Small intestine (tissue), 7 donors: ENCODE measurements at regions not wholly inside any gene's neighbourhood (a gene's known extent, or its start where the extent isn't known, plus 50 kb on each side); places are given as distances from the start of the nearest gene placed in this dataset.

Experiments used
- DNase-seq, 2 donors: peaks; one replicate each; pipeline versions ENCODE4 v3.0.0 to v3.0.0-alpha.2; 2013
- FAIRE-seq: peaks from 2 replicates; lab custom pipeline; 2012; peaks lifted over from hg19 to GRCh38; lab: Jason Lieb, UNC
- H3K27ac ChIP-seq, 3 donors: one replicate each; pipeline ENCODE4 v1.5.1; 2013; ENCODE audit warnings: low read length in 2 of 3, mild to moderate bottlenecking in 2 of 3, control low read depth in 1 of 3, inconsistent platforms in 1 of 3, low read depth in 1 of 3, moderate library complexity in 1 of 3
- H3K27me3 ChIP-seq, 3 donors: one replicate each; pipeline ENCODE4 v1.6.1; 2013; ENCODE audit warnings: low read length in 3 of 3, inconsistent platforms in 1 of 3; ENCODE audit not compliant: control insufficient read depth in 3 of 3, insufficient read depth in 3 of 3
- H3K36me3 ChIP-seq, 3 donors: one replicate each; pipeline ENCODE4 v1.6.1; 2013; ENCODE audit warnings: low read length in 3 of 3, inconsistent platforms in 1 of 3, low read depth in 1 of 3, mild to moderate bottlenecking in 1 of 3, moderate library complexity in 1 of 3; ENCODE audit not compliant: control insufficient read depth in 3 of 3, insufficient read depth in 2 of 3
- H3K4me1 ChIP-seq, 3 donors: one replicate each; pipeline ENCODE4 v1.6.1; 2013; ENCODE audit warnings: low read length in 2 of 3, inconsistent platforms in 1 of 3, low read depth in 1 of 3, mild to moderate bottlenecking in 1 of 3, moderate library complexity in 1 of 3; ENCODE audit not compliant: control insufficient read depth in 3 of 3, insufficient read depth in 2 of 3
- H3K4me3 ChIP-seq, 3 donors: one replicate each; pipeline ENCODE4 v1.5.1; 2013; ENCODE audit warnings: low read length in 3 of 3, control low read depth in 1 of 3, inconsistent platforms in 1 of 3, low read depth in 1 of 3, mild to moderate bottlenecking in 1 of 3, moderate library complexity in 1 of 3
- H3K9me3 ChIP-seq, 2 donors: one replicate each; pipeline ENCODE4 v1.6.1; 2013; ENCODE audit warnings: low read depth in 1 of 2, low read length in 1 of 2; ENCODE audit not compliant: control insufficient read depth in 2 of 2, insufficient read depth in 1 of 2
- WGBS, 3 donors: extraction: QIAGEN DNeasy Blood & Tissue Kit; methylation state at CpG; one replicate each; pipeline ENCODE4 v1.1.7; 2013; 5-methylcytosine and 5-hydroxymethylcytosine counted together
- donor health status: healthy with polysubstance abuse.
- donor health status: control.
- donor health status: control.
- donor health status: Bipolar disorder and iron deficiency.
- donor health status: healthy.

DNA sequence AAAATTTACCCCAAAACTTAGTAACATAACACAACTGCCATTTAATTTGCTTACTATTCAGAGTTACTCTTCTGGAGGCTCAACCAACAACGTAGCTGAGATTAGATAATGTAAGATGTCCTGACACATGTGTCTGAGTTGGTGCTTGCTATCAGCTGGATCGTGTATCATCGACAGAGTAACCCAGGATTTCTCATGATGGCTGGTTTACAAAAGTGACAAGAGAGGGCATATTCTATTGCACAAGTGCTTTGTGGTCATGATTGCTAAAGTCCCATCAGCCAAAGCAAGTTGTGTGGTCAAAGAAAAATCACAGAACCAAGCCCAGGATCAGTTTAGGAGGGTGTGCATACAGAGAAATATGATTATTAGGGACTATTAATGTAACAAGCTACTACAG is 73.4 kb downstream of the CAPZA3 start:
- H3K27ac ChIP-seq, result no peak overlapping the region
- H3K36me3 ChIP-seq, result no peaks in the 10 kb centered on the region
- FAIRE-seq (no peak), DNase-seq (no peak)
- no peaks in the 10 kb centered on the region for H3K27me3 ChIP-seq
- H3K9me3 ChIP-seq, result no peaks in the 10 kb centered on the region
- 66 to 76% (median 75%) methylated on average over 3 of the region's 3 CpGs for WGBS, 3 donors
- no peaks in the 10 kb centered on the region for H3K4me1 ChIP-seq
- no peak overlapping the region for H3K4me3 ChIP-seq

DNA sequence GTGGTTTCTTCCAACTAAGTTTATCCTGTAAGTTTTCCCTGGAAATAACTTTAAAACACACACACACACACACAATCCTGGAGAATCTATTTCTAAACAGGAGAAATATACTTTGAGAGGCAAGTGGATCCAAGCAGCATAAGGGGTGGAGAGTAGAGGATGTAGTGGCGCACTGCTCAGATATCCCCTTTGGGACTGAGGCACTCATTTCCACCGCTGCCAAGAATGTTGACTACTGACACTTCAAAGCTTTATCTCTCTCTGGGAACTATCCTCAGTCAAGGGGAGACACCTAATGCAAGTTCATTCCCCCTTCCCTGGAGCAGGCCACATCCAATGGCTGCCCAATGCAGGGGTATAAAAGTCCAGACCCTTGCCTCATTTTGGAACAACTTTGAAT is 75.8 kb downstream of the CAPZA3 start:
- no peak overlapping the region for H3K4me3 ChIP-seq
- H3K4me1 ChIP-seq, result peaks cover 0 to 12% (median 0%) of the 10 kb centered on the region in 3 donors
- WGBS, 3 donors, result 78 to 98% (median 93%) methylated on average over 2 of the region's 2 CpGs
- no peaks in the 10 kb centered on the region for H3K36me3 ChIP-seq
- H3K27me3 ChIP-seq, result no peaks in the 10 kb centered on the region
- no peak for FAIRE-seq
- no peak for DNase-seq
- no peaks in the 10 kb centered on the region for H3K9me3 ChIP-seq
- no peak overlapping the region for H3K27ac ChIP-seq

DNA sequence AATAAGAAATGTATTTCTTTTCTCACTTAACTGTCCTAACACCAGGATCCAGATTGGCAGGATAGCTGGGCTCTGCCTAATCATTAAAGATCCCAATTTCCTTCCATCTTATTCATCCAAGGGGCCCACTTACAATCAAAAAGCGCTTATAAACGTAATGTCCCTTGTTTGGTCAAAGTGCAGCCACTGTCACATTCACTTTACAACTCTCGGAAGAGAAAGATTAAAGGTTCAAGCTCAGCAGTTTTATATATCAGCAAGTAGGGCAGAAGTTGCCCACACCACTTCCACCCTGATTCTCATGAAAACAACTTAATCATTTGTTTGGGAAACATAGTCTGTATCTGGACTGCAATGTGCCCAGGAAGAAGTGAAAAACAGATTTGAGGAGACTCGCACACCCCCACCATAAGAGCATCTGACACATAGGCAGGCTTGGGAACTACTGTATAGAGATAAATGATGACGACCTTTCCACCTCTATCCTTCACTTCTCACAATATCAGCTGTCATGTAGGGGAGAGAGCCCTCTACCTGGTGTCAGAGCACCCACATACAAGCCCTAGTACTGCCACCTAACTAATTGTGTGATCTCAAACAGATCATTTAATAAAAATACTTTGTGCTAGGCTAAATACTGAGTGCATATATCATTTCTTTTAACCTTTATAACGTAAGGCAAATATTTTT is 80.8 kb downstream of the CAPZA3 start:
- no peak overlapping the region for H3K4me3 ChIP-seq
- H3K4me1 ChIP-seq, result peaks cover 0 to 14% (median 0%) of the 10 kb centered on the region in 3 donors
- no peaks in the 10 kb centered on the region for H3K9me3 ChIP-seq
- peak overlapping the region in 1 of 3 donors; percentile 78 for H3K27ac ChIP-seq
- H3K27me3 ChIP-seq, result no peaks in the 10 kb centered on the region
- FAIRE-seq, result no peak
- no peaks in the 10 kb centered on the region for H3K36me3 ChIP-seq
- 24 to 67% (median 46%) methylated on average over 6 of the region's 6 CpGs for WGBS, 3 donors
- peak; percentile 64 to 86 for DNase-seq

DNA sequence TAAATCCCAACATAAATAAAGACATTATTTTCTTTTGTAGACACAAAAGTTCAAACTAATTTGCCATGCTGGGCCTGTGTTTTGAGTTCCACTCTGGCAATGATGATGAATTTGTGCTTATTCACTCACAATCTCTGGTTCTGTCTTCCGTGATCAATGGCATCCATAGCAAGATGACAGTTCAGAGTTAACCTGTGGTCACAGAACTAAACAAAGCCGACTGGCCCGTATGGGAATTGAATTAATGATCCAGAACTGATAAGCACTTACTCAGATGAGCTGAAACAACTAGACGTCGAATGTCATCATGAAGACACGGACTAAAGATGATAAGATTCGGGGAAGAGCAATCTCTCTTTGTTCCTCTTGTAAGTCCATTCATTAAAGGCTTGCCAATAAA is 81.6 kb downstream of the CAPZA3 start:
- 87 to 98% (median 88%) methylated on average over 7 of the region's 7 CpGs for WGBS, 3 donors
- Histone ChIP-seq H3K9me3 (no peaks in the 10 kb centered on the region), H3K36me3 (no peaks in the 10 kb centered on the region), H3K27me3 (no peaks in the 10 kb centered on the region), H3K4me3 (no peak overlapping the region), H3K4me1 (peaks cover 0 to 14% (median 0%) of the 10 kb centered on the region in 3 donors), H3K27ac (peak overlapping the region in 1 of 3 donors; percentile 78)
- FAIRE-seq (no peak), DNase-seq (no peak)

DNA sequence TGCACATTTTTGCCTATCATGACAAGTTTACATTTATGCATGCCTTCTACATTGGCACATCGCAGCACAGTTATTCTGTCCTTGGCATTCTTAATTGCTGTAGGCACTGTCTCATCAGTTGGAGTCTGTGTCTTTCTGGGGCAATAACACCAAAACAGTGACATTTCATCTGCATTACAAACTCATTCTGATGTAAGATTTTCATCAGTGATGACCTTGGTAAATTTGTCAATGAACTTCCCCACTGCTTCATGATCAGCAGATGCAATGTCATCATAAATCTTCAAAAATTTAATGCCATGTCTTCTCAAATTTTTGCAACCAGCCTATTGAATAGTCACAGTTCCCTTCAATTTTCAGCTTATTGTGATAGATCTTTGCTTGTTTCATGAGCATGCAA is 85.5 kb downstream of the CAPZA3 start:
- Histone ChIP-seq H3K27me3 (no peaks in the 10 kb centered on the region), H3K4me3 (no peak overlapping the region), H3K4me1 (peaks cover 0 to 3% (median 0%) of the 10 kb centered on the region in 3 donors), H3K36me3 (no peaks in the 10 kb centered on the region), H3K27ac (no peak overlapping the region), H3K9me3 (no peaks in the 10 kb centered on the region)
- 87 to 96% (median 95%) methylated on average over 1 of the region's 1 CpG for WGBS, 3 donors
- FAIRE-seq, result no peak
- DNase-seq, result no peak

DNA sequence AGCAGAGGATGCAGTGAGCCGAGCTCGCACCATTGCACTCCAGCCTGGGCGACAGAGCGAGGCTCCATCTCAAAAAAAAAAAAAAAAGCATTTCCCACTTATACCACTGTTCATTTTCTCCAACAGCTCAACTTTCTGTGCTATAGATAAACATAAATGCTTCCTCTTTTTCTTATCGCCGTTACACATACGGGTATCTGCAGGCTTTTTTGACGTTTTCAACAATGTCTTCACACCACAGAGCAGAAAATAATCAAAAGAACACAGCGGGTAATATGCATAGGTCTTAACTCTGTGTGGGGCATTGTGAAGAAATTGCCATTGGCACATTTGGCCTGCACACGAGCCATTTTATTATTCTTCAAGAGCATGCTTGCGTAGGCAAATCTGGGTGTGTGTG is 86.4 kb downstream of the CAPZA3 start:
- Histone ChIP-seq H3K36me3 (no peaks in the 10 kb centered on the region), H3K27ac (no peak overlapping the region), H3K9me3 (no peaks in the 10 kb centered on the region), H3K4me3 (no peak overlapping the region), H3K27me3 (no peaks in the 10 kb centered on the region), H3K4me1 (no peaks in the 10 kb centered on the region)
- FAIRE-seq, result no peak
- no peak for DNase-seq
- WGBS, 3 donors, result 64 to 84% (median 69%) methylated on average over 11 of the region's 11 CpGs

DNA sequence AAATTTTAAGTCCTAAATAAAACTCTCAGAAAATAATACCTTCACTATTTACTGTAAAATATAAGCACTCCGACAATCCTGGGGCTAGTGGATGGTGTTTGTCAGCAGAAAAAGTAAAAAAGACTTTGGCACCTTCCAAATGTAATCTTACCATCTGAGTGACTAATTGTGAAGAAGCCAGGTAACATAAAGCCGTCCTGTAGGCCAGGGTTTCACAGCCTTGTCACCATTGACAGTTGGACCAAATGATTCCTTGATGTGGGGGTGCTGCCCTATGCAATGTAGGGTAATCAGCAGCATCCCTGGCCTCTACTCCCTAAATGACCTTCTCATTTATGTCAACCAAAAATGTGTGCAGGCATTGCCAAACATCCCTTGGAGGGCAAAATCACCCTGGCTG is 87.2 kb downstream of the CAPZA3 start:
- DNase-seq (no peak), FAIRE-seq (no peak)
- 85 to 91% (median 91%) methylated on average over 2 of the region's 2 CpGs for WGBS, 3 donors
- Histone ChIP-seq H3K9me3 (no peaks in the 10 kb centered on the region), H3K4me3 (no peak overlapping the region), H3K27me3 (no peaks in the 10 kb centered on the region), H3K4me1 (no peaks in the 10 kb centered on the region), H3K27ac (no peak overlapping the region), H3K36me3 (no peaks in the 10 kb centered on the region)

DNA sequence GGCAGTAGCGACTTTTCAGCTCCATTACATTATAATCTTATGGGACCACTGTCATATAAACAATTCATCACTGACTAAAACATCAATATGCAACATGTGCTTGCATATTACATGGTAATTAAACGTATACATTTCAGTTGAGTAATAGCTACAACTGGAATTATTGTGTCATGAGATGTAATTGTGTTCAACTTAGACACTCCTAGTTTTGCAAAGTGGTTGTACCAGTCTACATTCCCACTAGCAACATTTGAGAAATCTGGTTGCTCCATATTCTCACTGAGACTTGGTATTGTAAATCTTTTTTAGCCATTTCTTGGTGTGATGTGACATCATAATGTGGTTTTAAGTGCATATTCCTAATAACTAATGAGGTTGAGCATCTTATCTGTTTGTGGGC is 90.0 kb downstream of the CAPZA3 start:
- H3K27me3 ChIP-seq, result no peaks in the 10 kb centered on the region

DNA sequence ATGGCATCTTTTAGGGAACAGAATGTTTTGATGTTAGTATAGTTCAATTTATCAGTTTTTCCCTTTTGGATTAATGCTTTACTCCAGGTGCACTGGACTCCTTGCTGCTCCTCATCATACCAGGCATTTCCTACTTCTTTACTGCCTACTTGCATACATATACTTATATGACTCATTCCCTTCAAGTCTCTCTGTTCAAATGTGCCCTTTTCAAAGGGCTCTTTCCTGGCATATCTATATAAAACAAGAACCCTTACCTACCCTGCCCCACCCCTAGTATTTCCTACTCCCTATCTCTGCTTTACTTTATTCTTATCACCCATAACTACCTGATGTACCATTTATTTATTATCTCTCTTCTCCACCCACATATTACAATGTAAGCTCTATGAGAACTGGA is 90.6 kb downstream of the CAPZA3 start:
- Histone ChIP-seq H3K27ac (no peak overlapping the region), H3K4me1 (no peaks in the 10 kb centered on the region), H3K36me3 (no peaks in the 10 kb centered on the region), H3K27me3 (no peaks in the 10 kb centered on the region), H3K9me3 (no peaks in the 10 kb centered on the region), H3K4me3 (no peak overlapping the region)
- FAIRE-seq (no peak), DNase-seq (peak in 1 of 2 donors; percentile 59)

More for the DNA sequence above, 90.0 kb downstream of the CAPZA3 start:
- Histone ChIP-seq H3K9me3 (no peaks in the 10 kb centered on the region), H3K36me3 (no peaks in the 10 kb centered on the region), H3K4me3 (no peak overlapping the region), H3K4me1 (no peaks in the 10 kb centered on the region), H3K27ac (no peak overlapping the region)
- WGBS, 3 donors, result 74 to 92% (median 82%) methylated on average over 2 of the region's 2 CpGs
- FAIRE-seq (no peak), DNase-seq (no peak)
